Uterus (tissue), 3 donors: ENCODE measurements at regions not wholly inside any gene's neighbourhood (a gene's known extent, or its start where the extent isn't known, plus 50 kb on each side); places are given as distances from the start of the nearest gene placed in this dataset.

Experiments used
- DNase-seq, 2 donors: peaks; one replicate each; pipeline ENCODE4 v3.0.0-alpha.2; 2019 to 2020
- H3K27ac ChIP-seq, 2 donors: fragments of 200-600 bp; sonication (generic); 1 replicate in 1 of 2; 2 replicates in 1 of 2; pipeline ENCODE4 v1.5.1; 2016 to 2018
- H3K27me3 ChIP-seq, 2 donors: fragments of 200-600 bp; sonication (generic); one replicate each; pipeline ENCODE4 v1.5.1; 2018 to 2019; ENCODE audit warnings: control low read depth in 1 of 2
- H3K36me3 ChIP-seq, 2 donors: fragments of 200-600 bp; sonication (generic); one replicate each; pipeline ENCODE4 v1.5.1; 2019; ENCODE audit warnings: control low read depth in 1 of 2
- H3K4me1 ChIP-seq, 2 donors: fragments of 200-600 bp; sonication (generic); one replicate each; pipeline ENCODE4 v1.5.1; 2018 to 2019; ENCODE audit warnings: control low read depth in 1 of 2
- H3K4me3 ChIP-seq, 2 donors: fragments of 200-600 bp; sonication (generic); 1 replicate in 1 of 2; 2 replicates in 1 of 2; pipeline ENCODE4 v1.5.1; 2018 to 2019; ENCODE audit warnings: mild to moderate bottlenecking in 1 of 2
- H3K9me3 ChIP-seq, 2 donors: fragments of 200-600 bp; sonication (generic); one replicate each; pipeline ENCODE4 v1.5.1; 2019; ENCODE audit warnings: control low read depth in 1 of 2
- CTCF ChIP-seq, 4 experiments: fragments of 200-600 bp in 2 of 4; fragments of 450-650 bp in 2 of 4; sonication (generic) in 2 of 4; IDR thresholded peaks; one replicate each; pipeline ENCODE4 v1.5.1; 2016 to 2019; ENCODE audit warnings: antibody characterized with exemption in 4 of 4, mild to moderate bottlenecking in 2 of 4, moderate library complexity in 1 of 4
- POLR2A ChIP-seq, 2 donors: fragments of 450-650 bp; IDR thresholded peaks; one replicate each; pipeline ENCODE4 v1.6.1; 2016; ENCODE audit warnings: antibody characterized with exemption in 2 of 2, mild to moderate bottlenecking in 1 of 2, moderate library complexity in 1 of 2
- intact Hi-C: fragments of 100-400 bp; cut with DNase I; formaldehyde crosslinking; loops from one replicate; pipeline ENCODE4 v1.15.1; 2023; ENCODE audit warnings: low total_unique reads
- donor health status: DM: yes; HTN: yes; CAD: no.

GRCh38 chr5:165981671-165982070 lies 2309.8 kb upstream of the WWC1 start:
- Histone ChIP-seq H3K4me3 (no peak overlapping the region), H3K36me3 (no peaks in the 10 kb centered on the region), H3K27me3 (no peaks in the 10 kb centered on the region), H3K27ac (no peak overlapping the region), H3K4me1 (no peaks in the 10 kb centered on the region), H3K9me3 (no peaks in the 10 kb centered on the region)
- intact Hi-C loops, result no loop called here
- no peak for DNase-seq
- TF ChIP-seq CTCF (IDR thresholded peaks at IDR 0.05) (no peak), POLR2A (IDR thresholded peaks at IDR 0.05) (no peak)

GRCh38 chr5:165996201-165996875 lies 2295.1 kb upstream of the WWC1 start:
- Histone ChIP-seq H3K36me3 (no peaks in the 10 kb centered on the region), H3K9me3 (no peaks in the 10 kb centered on the region), H3K4me3 (no peak overlapping the region), H3K27me3 (no peaks in the 10 kb centered on the region), H3K27ac (no peak overlapping the region), H3K4me1 (no peaks in the 10 kb centered on the region)
- intact Hi-C loops, result no loop called here
- no peak for DNase-seq
- TF ChIP-seq CTCF (IDR thresholded peaks at IDR 0.05), result no peak
- no peak for TF ChIP-seq POLR2A (IDR thresholded peaks at IDR 0.05)

- intact Hi-C loops, result no loop called here
- no peak overlapping the region for H3K27ac ChIP-seq
- H3K36me3 ChIP-seq, result no peaks in the 10 kb centered on the region
- H3K27me3 ChIP-seq, result no peaks in the 10 kb centered on the region
- DNase-seq, result no peak
- TF ChIP-seq CTCF (IDR thresholded peaks at IDR 0.05) (no peak), POLR2A (IDR thresholded peaks at IDR 0.05) (no peak)
- H3K9me3 ChIP-seq, result no peaks in the 10 kb centered on the region
- H3K4me3 ChIP-seq, result no peak overlapping the region
- H3K4me1 ChIP-seq, result no peaks in the 10 kb centered on the region
These were observed 2291.6 kb upstream of the WWC1 start for GRCh38 chr5:165999693-166000320.

GRCh38 chr5:166004006-166004405 lies 2287.4 kb upstream of the WWC1 start:
- intact Hi-C loops, result no loop called here
- H3K27ac ChIP-seq, result no peak overlapping the region
- no peaks in the 10 kb centered on the region for H3K27me3 ChIP-seq
- H3K9me3 ChIP-seq, result no peaks in the 10 kb centered on the region
- H3K36me3 ChIP-seq, result no peaks in the 10 kb centered on the region
- TF ChIP-seq POLR2A (IDR thresholded peaks at IDR 0.05) (no peak), CTCF (IDR thresholded peaks at IDR 0.05) (no peak)
- H3K4me3 ChIP-seq, result no peak overlapping the region
- DNase-seq, result no peak
- H3K4me1 ChIP-seq, result no peaks in the 10 kb centered on the region

- H3K36me3 ChIP-seq, result no peaks in the 10 kb centered on the region
- no peak overlapping the region for H3K4me3 ChIP-seq
- H3K9me3 ChIP-seq, result no peaks in the 10 kb centered on the region
- H3K4me1 ChIP-seq, result no peaks in the 10 kb centered on the region
- no peak overlapping the region for H3K27ac ChIP-seq
- no peak for DNase-seq
- no peaks in the 10 kb centered on the region for H3K27me3 ChIP-seq
- TF ChIP-seq POLR2A (IDR thresholded peaks at IDR 0.05) (no peak), CTCF (IDR thresholded peaks at IDR 0.05) (no peak)
- intact Hi-C loops, result no loop called here
These were observed 2278.0 kb upstream of the WWC1 start for GRCh38 chr5:166013415-166013814.
